Peyer's patch (tissue), 4 donors: ENCODE measurements at regions not wholly inside any gene's neighbourhood (a gene's known extent, or its start where the extent isn't known, plus 50 kb on each side); places are given as distances from the start of the nearest gene placed in this dataset.

ENCODE experiments used
- CTCF ChIP-seq, 6 experiments: fragments of 450-650 bp in 4 of 6; fragments of 200-600 bp in 2 of 6; sonication (generic) in 1 of 6; IDR thresholded peaks; one replicate each; pipeline ENCODE4 v1.5.1; 2017 to 2019; ENCODE audit warnings: antibody characterized with exemption in 6 of 6, mild to moderate bottlenecking in 3 of 6, moderate library complexity in 1 of 6
- POLR2A ChIP-seq, 2 donors: fragments of 450-650 bp; IDR thresholded peaks; one replicate each; pipeline ENCODE4 v1.5.1; 2017; ENCODE audit warnings: antibody characterized with exemption in 2 of 2, mild to moderate bottlenecking in 2 of 2, moderate library complexity in 2 of 2

- TF ChIP-seq CTCF (IDR thresholded peaks at IDR 0.05): no peak
- TF ChIP-seq POLR2A (IDR thresholded peaks at IDR 0.05): no peak
Measured at GRCh38 chr6:22784601-22785410, 215.4 kb downstream of the HDGFL1 start.
